ENCODE measurements at regions not wholly inside any gene's neighbourhood (a gene's known extent, or its start where the extent isn't known, plus 50 kb on each side); places are given as distances from the start of the nearest gene placed in this dataset.
"Not testable (repeated sequence)": the region's sequence is repeated elsewhere in the genome, so short reads cannot be mapped to it uniquely, and the experiment has no call there.

- H3K27ac Mint-ChIP-seq = no peak overlapping the region
- no peak for ATAC-seq
- peaks cover 3% of the 10 kb centered on the region for H3K9me3 Mint-ChIP-seq
- no peaks in the 10 kb centered on the region for H3K27me3 Mint-ChIP-seq
- H3K36me3 Mint-ChIP-seq = no peaks in the 10 kb centered on the region
- H3K4me1 Mint-ChIP-seq = no peaks in the 10 kb centered on the region
- no peak overlapping the region for H3K4me3 Mint-ChIP-seq
Observed at GRCh38 chr4:188660796-188661195, 521.6 kb downstream of the TRIML1 start.

GRCh38 chr4:188661502-188661901, 522.3 kb downstream of the TRIML1 start:
- no peak overlapping the region for H3K4me3 Mint-ChIP-seq
- no peaks in the 10 kb centered on the region for H3K27me3 Mint-ChIP-seq
- no peaks in the 10 kb centered on the region for H3K36me3 Mint-ChIP-seq
- no peak overlapping the region for H3K27ac Mint-ChIP-seq
- no peaks in the 10 kb centered on the region for H3K4me1 Mint-ChIP-seq
- ATAC-seq = no peak
- peaks cover 3% of the 10 kb centered on the region for H3K9me3 Mint-ChIP-seq

GRCh38 chr4:188663369-188663768, 524.1 kb downstream of the TRIML1 start:
- H3K4me3 Mint-ChIP-seq = no peak overlapping the region
- no peaks in the 10 kb centered on the region for H3K36me3 Mint-ChIP-seq
- no peak for ATAC-seq
- H3K27me3 Mint-ChIP-seq = no peaks in the 10 kb centered on the region
- H3K4me1 Mint-ChIP-seq = no peaks in the 10 kb centered on the region
- peaks cover 3% of the 10 kb centered on the region for H3K9me3 Mint-ChIP-seq
- no peak overlapping the region for H3K27ac Mint-ChIP-seq

- H3K27me3 Mint-ChIP-seq = no peaks in the 10 kb centered on the region
- no peaks in the 10 kb centered on the region for H3K4me1 Mint-ChIP-seq
- H3K36me3 Mint-ChIP-seq = no peaks in the 10 kb centered on the region
- no peak for ATAC-seq
- H3K9me3 Mint-ChIP-seq = peaks cover 4% of the 10 kb centered on the region
- no peak overlapping the region for H3K4me3 Mint-ChIP-seq
- no peak overlapping the region for H3K27ac Mint-ChIP-seq
Observed at GRCh38 chr4:188665491-188666457, 526.5 kb downstream of the TRIML1 start.

GRCh38 chr4:188678691-188679090, 539.5 kb downstream of the TRIML1 start:
- not testable (repeated sequence) for H3K4me3 Mint-ChIP-seq, H3K27me3 Mint-ChIP-seq, H3K27ac Mint-ChIP-seq, ATAC-seq, H3K4me1 Mint-ChIP-seq, H3K36me3 Mint-ChIP-seq
- H3K9me3 Mint-ChIP-seq = peaks cover 16% of the 10 kb centered on the region

- H3K27ac Mint-ChIP-seq = no peak overlapping the region
Observed at GRCh38 chr4:188680004-188680666, 540.9 kb downstream of the TRIML1 start.

GRCh38 chr4:188680667-188681063, 541.4 kb downstream of the TRIML1 start:
- no peak for ATAC-seq

More at GRCh38 chr4:188680004-188680666, 540.9 kb downstream of the TRIML1 start:
- H3K27me3 Mint-ChIP-seq = no peaks in the 10 kb centered on the region
- H3K9me3 Mint-ChIP-seq = peaks cover 14% of the 10 kb centered on the region
- H3K36me3 Mint-ChIP-seq = no peaks in the 10 kb centered on the region
- ATAC-seq = no peak
- no peak overlapping the region for H3K4me3 Mint-ChIP-seq
- H3K4me1 Mint-ChIP-seq = no peaks in the 10 kb centered on the region

GRCh38 chr4:188682321-188682720, 543.1 kb downstream of the TRIML1 start:
- Mint-ChIP-seq H3K9me3 (peaks cover 3% of the 10 kb centered on the region), H3K4me1 (no peaks in the 10 kb centered on the region), H3K4me3 (no peak overlapping the region), H3K27me3 (no peaks in the 10 kb centered on the region), H3K27ac (no peak overlapping the region), H3K36me3 (no peaks in the 10 kb centered on the region)
- ATAC-seq = no peak

More at GRCh38 chr4:188680667-188681063, 541.4 kb downstream of the TRIML1 start:
- no peaks in the 10 kb centered on the region for H3K27me3 Mint-ChIP-seq
- no peaks in the 10 kb centered on the region for H3K4me1 Mint-ChIP-seq
- no peak overlapping the region for H3K27ac Mint-ChIP-seq
- H3K4me3 Mint-ChIP-seq = no peak overlapping the region
- H3K9me3 Mint-ChIP-seq = peaks cover 9% of the 10 kb centered on the region
- H3K36me3 Mint-ChIP-seq = no peaks in the 10 kb centered on the region

- Mint-ChIP-seq H3K36me3 (no peaks in the 10 kb centered on the region), H3K27me3 (no peaks in the 10 kb centered on the region), H3K4me3 (no peak overlapping the region), H3K9me3 (no peaks in the 10 kb centered on the region), H3K27ac (no peak overlapping the region), H3K4me1 (no peaks in the 10 kb centered on the region)
- no peak for ATAC-seq
Observed at GRCh38 chr4:188683571-188683970, 544.3 kb downstream of the TRIML1 start.

- Mint-ChIP-seq H3K27me3 (no peaks in the 10 kb centered on the region), H3K4me3 (no peak overlapping the region), H3K9me3 (no peaks in the 10 kb centered on the region)
Observed at GRCh38 chr4:188688956-188689355, 549.7 kb downstream of the TRIML1 start.

GRCh38 chr4:188691811-188692210, 552.6 kb downstream of the TRIML1 start:
- ATAC-seq = no peak
- Mint-ChIP-seq H3K27ac (no peak overlapping the region), H3K36me3 (no peaks in the 10 kb centered on the region), H3K9me3 (no peaks in the 10 kb centered on the region), H3K4me1 (no peaks in the 10 kb centered on the region), H3K27me3 (no peaks in the 10 kb centered on the region), H3K4me3 (no peak overlapping the region)

More at GRCh38 chr4:188688956-188689355, 549.7 kb downstream of the TRIML1 start:
- no peaks in the 10 kb centered on the region for H3K36me3 Mint-ChIP-seq
- no peaks in the 10 kb centered on the region for H3K4me1 Mint-ChIP-seq
- ATAC-seq = no peak
- no peak overlapping the region for H3K27ac Mint-ChIP-seq

- no peak overlapping the region for H3K27ac Mint-ChIP-seq
- no peak overlapping the region for H3K4me3 Mint-ChIP-seq
- no peaks in the 10 kb centered on the region for H3K4me1 Mint-ChIP-seq
- no peaks in the 10 kb centered on the region for H3K27me3 Mint-ChIP-seq
- no peaks in the 10 kb centered on the region for H3K9me3 Mint-ChIP-seq
- ATAC-seq = no peak
- no peaks in the 10 kb centered on the region for H3K36me3 Mint-ChIP-seq
Observed at GRCh38 chr4:188695261-188695660, 556.0 kb downstream of the TRIML1 start.

- Mint-ChIP-seq H3K4me3 (no peak overlapping the region), H3K27me3 (no peaks in the 10 kb centered on the region), H3K27ac (no peak overlapping the region), H3K9me3 (no peaks in the 10 kb centered on the region), H3K36me3 (no peaks in the 10 kb centered on the region), H3K4me1 (no peaks in the 10 kb centered on the region)
- ATAC-seq = no peak
Observed at GRCh38 chr4:188697243-188697642, 558.0 kb downstream of the TRIML1 start.

GRCh38 chr4:188701952-188702351, 562.7 kb downstream of the TRIML1 start:
- H3K9me3 Mint-ChIP-seq = peaks cover 5% of the 10 kb centered on the region
- no peak for ATAC-seq
- no peak overlapping the region for H3K4me3 Mint-ChIP-seq
- H3K27ac Mint-ChIP-seq = no peak overlapping the region
- no peaks in the 10 kb centered on the region for H3K27me3 Mint-ChIP-seq
- no peaks in the 10 kb centered on the region for H3K4me1 Mint-ChIP-seq
- no peaks in the 10 kb centered on the region for H3K36me3 Mint-ChIP-seq

GRCh38 chr4:188704288-188704687, 565.0 kb downstream of the TRIML1 start:
- Mint-ChIP-seq H3K27me3 (no peaks in the 10 kb centered on the region), H3K4me1 (no peaks in the 10 kb centered on the region), H3K4me3 (no peak overlapping the region), H3K9me3 (peaks cover 8% of the 10 kb centered on the region), H3K36me3 (no peaks in the 10 kb centered on the region), H3K27ac (no peak overlapping the region)
- ATAC-seq = no peak

GRCh38 chr4:188707036-188707435, 567.8 kb downstream of the TRIML1 start:
- Mint-ChIP-seq H3K27ac (no peak overlapping the region), H3K9me3 (peaks cover 11% of the 10 kb centered on the region), H3K4me3 (no peak overlapping the region), H3K27me3 (no peaks in the 10 kb centered on the region), H3K36me3 (no peaks in the 10 kb centered on the region), H3K4me1 (no peaks in the 10 kb centered on the region)
- no peak for ATAC-seq
